GM12878 (cell line): ENCODE measurements at regions not wholly inside any gene's neighbourhood (a gene's known extent, or its start where the extent isn't known, plus 50 kb on each side); places are given as distances from the start of the nearest gene placed in this dataset.
"Not testable (repeated sequence)": the region's sequence is repeated elsewhere in the genome, so short reads cannot be mapped to it uniquely, and the experiment has no call there.

Experiments
- ATAC-seq: fragments of 200-7000 bp; cut with Tn5 transposase; 3 replicates; pipeline ENCODE4 v1.9.1; 2020; ENCODE audit warnings: mild to moderate bottlenecking, moderate library complexity
- BruUV-seq: library from RNA; stranded (reverse); fragments of 400-500 nt; replicated peaks from 2 replicates; lab custom pipeline; 2021; lab: Mats Ljungman, UMichigan
- CTCF ChIA-PET: fragments of 300-600 bp; sonication (Branson Sonifier 250); formaldehyde crosslinking; extraction: SDS; loops from one replicate; lab custom pipeline; 2021; ENCODE audit warnings: inconsistent platforms; lab: Yijun Ruan, JAX
- POLR2A ChIA-PET: fragments of 350-600 bp; formaldehyde crosslinking; extraction: SDS; loops from one replicate; lab custom pipeline; 2021; ENCODE audit warnings: inconsistent platforms; lab: Charles Lee
- RAD21 ChIA-PET: fragments of 300-600 bp; sonication (Branson Sonifier 250); formaldehyde crosslinking; loops from one replicate; lab custom pipeline; 2023; ENCODE audit warnings: antibody characterized with exemption; ENCODE audit not compliant: unreplicated experiment; lab: Charles Lee
- SMC1A ChIA-PET: fragments of 300-600 bp; sonication (Branson Sonifier 250); formaldehyde crosslinking; loops from one replicate; lab custom pipeline; 2023; ENCODE audit not compliant: unreplicated experiment, uncharacterized antibody; lab: Charles Lee
- DNase-seq: peaks from one replicate; pipeline ENCODE4 v3.0.0-alpha.2; 2011; ENCODE audit warnings: low read depth, low spot score
- FAIRE-seq: peaks from 3 replicates; lab custom pipeline; 2011; peaks lifted over from hg19 to GRCh38; lab: Jason Lieb, UNC
- H2AFZ ChIP-seq: 2 replicates; pipeline ENCODE4 v1.6.0; 2011; ENCODE audit warnings: low read depth, low read length, control low read depth; ENCODE audit not compliant: control insufficient read depth
- H3K27ac ChIP-seq: 2 replicates; pipeline ENCODE4 v1.5.1; 2011; ENCODE audit warnings: control low read depth; ENCODE audit not compliant: control insufficient read depth, insufficient read depth
- H3K27me3 ChIP-seq, 2 experiments: replicated peaks in 1 of 2; 2 replicates each; pipeline versions ENCODE4 v1.6.0 to v1.6.1; 2011; ENCODE audit warnings: low read length in 1 of 2; ENCODE audit not compliant: control insufficient read depth in 2 of 2, insufficient read depth in 2 of 2
- H3K36me3 ChIP-seq, 2 experiments: 2 replicates each; pipeline ENCODE4 v1.5.1; 2011; ENCODE audit warnings: low read length in 1 of 2; ENCODE audit not compliant: control insufficient read depth in 2 of 2, insufficient read depth in 2 of 2
- H3K4me1 ChIP-seq: 2 replicates; pipeline ENCODE4 v1.6.1; 2011; ENCODE audit warnings: mild to moderate bottlenecking, low read length, moderate library complexity, mixed read lengths; ENCODE audit not compliant: control insufficient read depth, insufficient read depth
- H3K4me2 ChIP-seq: 2 replicates; pipeline ENCODE4 v1.6.0; 2011; ENCODE audit warnings: control low read depth; ENCODE audit not compliant: control insufficient read depth, insufficient read depth
- H3K4me3 ChIP-seq: fragments of 200-600 bp; sonication (generic); 2 replicates; pipeline ENCODE4 v1.5.1; 2016
- H3K79me2 ChIP-seq: 2 replicates; pipeline ENCODE4 v1.6.0; 2011; ENCODE audit warnings: low read length; ENCODE audit not compliant: control insufficient read depth, insufficient read depth
- H3K9ac ChIP-seq: 2 replicates; pipeline ENCODE4 v1.8.0; 2011; ENCODE audit warnings: low read length, control low read depth, mixed read lengths; ENCODE audit not compliant: control insufficient read depth, insufficient read depth
- H3K9me3 ChIP-seq: replicated peaks from 3 replicates; pipeline ENCODE4 v1.5.1; 2011; ENCODE audit warnings: mild to moderate bottlenecking, low read length; ENCODE audit not compliant: control insufficient read depth, insufficient read depth
- H4K20me1 ChIP-seq: 2 replicates; pipeline ENCODE4 v1.6.0; 2011; ENCODE audit not compliant: control insufficient read depth, insufficient read depth
- BCL11A ChIP-seq: IDR thresholded peaks from 2 replicates; pipeline ENCODE4 v1.6.1; 2011; ENCODE audit warnings: low read depth, low read length
- IKZF2 ChIP-seq, 2 experiments: fragments of 450-650 bp; IDR thresholded peaks; 2 replicates each; pipeline ENCODE4 v1.6.1; 2017; ENCODE audit warnings: mild to moderate bottlenecking in 2 of 2, moderate library complexity in 2 of 2
- MTA2 ChIP-seq: fragments of 450-650 bp; IDR thresholded peaks from 2 replicates; pipeline ENCODE4 v1.6.1; 2016; ENCODE audit warnings: low read depth, mild to moderate bottlenecking, moderate library complexity
- NFYA ChIP-seq: IDR thresholded peaks from 2 replicates; pipeline ENCODE4 v1.6.1; 2011; ENCODE audit warnings: low read depth, mild to moderate bottlenecking, low read length, improper control_type of control experiment, borderline replicate concordance
- SMARCA5 ChIP-seq: fragments of 450-650 bp; IDR thresholded peaks from 2 replicates; pipeline ENCODE4 v1.6.1; 2017; ENCODE audit warnings: mild to moderate bottlenecking
- ZBTB40 ChIP-seq: fragments of 450-650 bp; IDR thresholded peaks from 2 replicates; pipeline ENCODE4 v1.6.1; 2016; ENCODE audit warnings: mild to moderate bottlenecking, moderate library complexity, borderline replicate concordance
- WGBS: methylation state at CpG from one replicate; pipeline ENCODE4 v1.1.6; 2016; ENCODE audit warnings: low lambda C conversion rate; ENCODE audit not compliant: insufficient replicate concordance, insufficient coverage; ENCODE audit errors: missing lambda C conversion rate; 5-methylcytosine and 5-hydroxymethylcytosine counted together
- in situ Hi-C: fragments of 300-500 bp; cut with MboI; formaldehyde crosslinking; loops from 9 replicates; pipeline ENCODE4 v1.14.3; 2018; ENCODE audit warnings: mixed read lengths
- intact Hi-C: fragments of 100-400 bp; cut with micrococcal nuclease; formaldehyde crosslinking; loops from one replicate; pipeline ENCODE4 v1.14.2; 2022; ENCODE audit not compliant: unreplicated experiment

- no peak for TF ChIP-seq ZBTB40
- no peak for TF ChIP-seq NFYA
- TF ChIP-seq BCL11A: no peak
- no peak for TF ChIP-seq MTA2
- TF ChIP-seq SMARCA5: no peak
- TF ChIP-seq IKZF2 (IDR thresholded peaks at IDR 0.05): no peak
These were observed 238.2 kb upstream of the DIO3 start (continued) for GRCh38 chr14:101323111-101323510.

GRCh38 chr14:101323614-101324235 lies 237.6 kb upstream of the DIO3 start:
- H3K27me3 ChIP-seq, POLR2A ChIA-PET, H3K4me1 ChIP-seq, H3K27ac ChIP-seq, H3K36me3 ChIP-seq, ATAC-seq, H2AFZ ChIP-seq, H3K4me2 ChIP-seq, H3K79me2 ChIP-seq, H3K9ac ChIP-seq, SMC1A ChIA-PET, H3K9me3 ChIP-seq, in situ Hi-C loops, H4K20me1 ChIP-seq, RAD21 ChIA-PET, H3K4me3 ChIP-seq, BruUV-seq, DNase-seq, CTCF ChIA-PET, intact Hi-C loops, FAIRE-seq: not testable (repeated sequence)
- 11% methylated on average over 7 of the region's 7 CpGs for WGBS
